MM.1S (cell line): ENCODE measurements at regions not wholly inside any gene's neighbourhood (a gene's known extent, or its start where the extent isn't known, plus 50 kb on each side); places are given as distances from the start of the nearest gene placed in this dataset.

Experiments used
- DNase-seq: peaks from one replicate; pipeline ENCODE4 v3.0.0-alpha.2; 2015
- H2AFZ ChIP-seq: fragments of 300-600 bp; sonication (generic); 2 replicates; pipeline ENCODE4 v1.6.0; 2016; ENCODE audit warnings: antibody characterized with exemption, low read length
- H3F3A ChIP-seq: fragments of 300-600 bp; sonication (generic); 2 replicates; pipeline ENCODE4 v1.6.1; 2016; ENCODE audit warnings: mild to moderate bottlenecking, antibody characterized with exemption, low read length, moderate library complexity, mixed read lengths; ENCODE audit not compliant: insufficient read depth
- H3K27ac ChIP-seq: fragments of 300-600 bp; sonication (generic); 2 replicates; pipeline ENCODE4 v1.5.1; 2016; ENCODE audit warnings: mild to moderate bottlenecking, low read length
- H3K27me3 ChIP-seq: fragments of 300-600 bp; sonication (generic); replicated peaks from 2 replicates; pipeline ENCODE4 v1.6.0; 2016; ENCODE audit warnings: low read length; ENCODE audit not compliant: insufficient read depth
- H3K36me3 ChIP-seq: fragments of 300-600 bp; sonication (generic); replicated peaks from 2 replicates; pipeline ENCODE4 v1.6.1; 2016; ENCODE audit warnings: mild to moderate bottlenecking, low read length, mixed read lengths; ENCODE audit not compliant: insufficient read depth
- H3K4me1 ChIP-seq: fragments of 300-600 bp; sonication (generic); 2 replicates; pipeline ENCODE4 v1.6.1; 2016; ENCODE audit warnings: low read length, mixed read lengths
- H3K4me2 ChIP-seq: fragments of 300-600 bp; sonication (generic); 2 replicates; pipeline ENCODE4 v1.6.0; 2016; ENCODE audit warnings: low read depth, low read length
- H3K4me3 ChIP-seq: fragments of 300-600 bp; sonication (generic); 2 replicates; pipeline ENCODE4 v1.5.1; 2016; ENCODE audit warnings: low read length, mixed read lengths
- H3K79me2 ChIP-seq: fragments of 300-600 bp; sonication (generic); 2 replicates; pipeline ENCODE4 v1.6.1; 2016; ENCODE audit warnings: mixed run types, low read length, mixed read lengths
- H3K9ac ChIP-seq: fragments of 300-600 bp; sonication (generic); 2 replicates; pipeline ENCODE4 v1.6.1; 2016; ENCODE audit warnings: low read length, mixed read lengths
- H3K9me2 ChIP-seq: fragments of 300-600 bp; sonication (generic); replicated peaks from 2 replicates; pipeline ENCODE4 v1.6.1; 2016; ENCODE audit warnings: mild to moderate bottlenecking, low read length, mixed read lengths; ENCODE audit not compliant: insufficient read depth
- H3K9me3 ChIP-seq: fragments of 300-600 bp; sonication (generic); replicated peaks from 2 replicates; pipeline ENCODE4 v1.6.1; 2016; ENCODE audit warnings: mild to moderate bottlenecking, low read length, mixed read lengths; ENCODE audit not compliant: insufficient read depth
- H4K20me1 ChIP-seq: fragments of 300-600 bp; sonication (generic); 2 replicates; pipeline ENCODE4 v1.6.1; 2016; ENCODE audit warnings: mild to moderate bottlenecking, low read length, moderate library complexity, mixed read lengths; ENCODE audit not compliant: insufficient read depth
- CTCF ChIP-seq: fragments of 300-600 bp; sonication (generic); IDR thresholded peaks from 2 replicates; pipeline ENCODE4 v1.5.1; 2016; ENCODE audit warnings: antibody characterized with exemption, low read length, mixed read lengths
- EZH2 ChIP-seq: fragments of 300-600 bp; sonication (generic); optimal IDR thresholded peaks from 2 replicates; pipeline ENCODE3; 2017; ENCODE audit warnings: low read depth, mild to moderate bottlenecking, antibody characterized with exemption, low read length, mixed read lengths
- EZH2phosphoT487 ChIP-seq: fragments of 300-600 bp; sonication (generic); IDR thresholded peaks from 2 replicates; pipeline ENCODE4 v1.6.1; 2018; ENCODE audit warnings: antibody characterized with exemption, low read length

- Histone ChIP-seq H3K9ac (no peak overlapping the region), H3K4me2 (no peak overlapping the region), H4K20me1 (no peaks in the 10 kb centered on the region), H3K27me3 (no peaks in the 10 kb centered on the region), H3F3A (no peaks in the 10 kb centered on the region), H3K4me1 (no peaks in the 10 kb centered on the region), H3K36me3 (no peaks in the 10 kb centered on the region), H3K27ac (no peak overlapping the region), H3K9me3 (no peaks in the 10 kb centered on the region), H3K79me2 (no peaks in the 10 kb centered on the region), H2AFZ (no peak overlapping the region), H3K9me2 (no peaks in the 10 kb centered on the region), H3K4me3 (no peak overlapping the region)
- no peak for TF ChIP-seq CTCF
- TF ChIP-seq EZH2phosphoT487 = no peak
- TF ChIP-seq EZH2 = no peak
- DNase-seq = no peak
Measured at GRCh38 chr4:148757171-148757570, 315.0 kb upstream of the NR3C2 start.

GRCh38 chr4:148749403-148749802 lies 307.2 kb upstream of the NR3C2 start:
- Histone ChIP-seq H3K4me2 (no peak overlapping the region), H3K9me3 (no peaks in the 10 kb centered on the region), H3K9me2 (no peaks in the 10 kb centered on the region), H3K4me3 (no peak overlapping the region), H3K27me3 (no peaks in the 10 kb centered on the region), H3K27ac (no peak overlapping the region), H3K9ac (no peak overlapping the region), H3K79me2 (no peaks in the 10 kb centered on the region), H3F3A (no peaks in the 10 kb centered on the region), H3K36me3 (no peaks in the 10 kb centered on the region), H3K4me1 (0 out of 2 replicates have a peak, but pooled peaks cover 4% of the 10 kb centered on the region), H4K20me1 (no peaks in the 10 kb centered on the region), H2AFZ (no peak overlapping the region)
- TF ChIP-seq EZH2phosphoT487 (no peak), EZH2 (no peak), CTCF (no peak)
- DNase-seq = no peak

GRCh38 chr4:148747721-148748268 lies 305.6 kb upstream of the NR3C2 start:
- H3K4me1 ChIP-seq = 0 out of 2 replicates have a peak, but pooled peaks cover 4% of the 10 kb centered on the region
- no peaks in the 10 kb centered on the region for H3F3A ChIP-seq
- no peak for TF ChIP-seq CTCF
- no peak for TF ChIP-seq EZH2
- TF ChIP-seq EZH2phosphoT487 = no peak
- H3K4me2 ChIP-seq = peak overlapping the region; percentile 37
- no peaks in the 10 kb centered on the region for H3K27me3 ChIP-seq
- H3K9me2 ChIP-seq = no peaks in the 10 kb centered on the region
- no peaks in the 10 kb centered on the region for H3K79me2 ChIP-seq
- no peaks in the 10 kb centered on the region for H4K20me1 ChIP-seq
- H3K9me3 ChIP-seq = no peaks in the 10 kb centered on the region
- no peak overlapping the region for H2AFZ ChIP-seq
- H3K4me3 ChIP-seq = no peak overlapping the region
- H3K9ac ChIP-seq = no peak overlapping the region
- peak; percentile 29 for DNase-seq
- no peaks in the 10 kb centered on the region for H3K36me3 ChIP-seq
- H3K27ac ChIP-seq = no peak overlapping the region
